GM23248 (cell line): ENCODE measurements at regions not wholly inside any gene's neighbourhood (a gene's known extent, or its start where the extent isn't known, plus 50 kb on each side); places are given as distances from the start of the nearest gene placed in this dataset.
"Not testable (repeated sequence)": the region's sequence is repeated elsewhere in the genome, so short reads cannot be mapped to it uniquely, and the experiment has no call there.

Experiments
- EZH2 ChIP-seq: fragments of 200-600 bp; sonication (generic); IDR thresholded peaks from 2 replicates; pipeline ENCODE4 v1.6.1; 2018; ENCODE audit warnings: antibody characterized with exemption, mild to moderate bottlenecking; ENCODE audit not compliant: insufficient read depth, poor library complexity, severe bottlenecking
- EZH2phosphoT487 ChIP-seq: fragments of 200-600 bp; sonication (generic); IDR thresholded peaks from 2 replicates; pipeline ENCODE4 v1.6.1; 2018; ENCODE audit warnings: antibody characterized with exemption, moderate library complexity, mild to moderate bottlenecking, low read depth; ENCODE audit not compliant: insufficient read depth

- TF ChIP-seq EZH2, EZH2phosphoT487: not testable (repeated sequence)
Observed at GRCh38 chr6:112547321-112548085, 200.4 kb downstream of the RFPL4B start.
